Panc1 (cell line): ENCODE measurements at regions not wholly inside any gene's neighbourhood (a gene's known extent, or its start where the extent isn't known, plus 50 kb on each side); places are given as distances from the start of the nearest gene placed in this dataset.

ENCODE experiments used
- ATAC-seq: fragments of 200-7000 bp; cut with Tn5 transposase; 2 replicates; pipeline ENCODE4 v1.9.1; 2020; ENCODE audit warnings: mild to moderate bottlenecking, moderate library complexity
- BruUV-seq: library from RNA; stranded (reverse); fragments of 400-500 nt; replicated peaks from 2 replicates; lab custom pipeline; 2021; lab: Mats Ljungman, UMichigan
- CTCF ChIA-PET: fragments of 300-600 bp; sonication (Branson Sonifier 250); formaldehyde crosslinking; loops from one replicate; lab custom pipeline; 2022; ENCODE audit warnings: antibody characterized with exemption; lab: Charles Lee
- POLR2A ChIA-PET: fragments of 300-600 bp; sonication (Branson Sonifier 250); formaldehyde crosslinking; loops from one replicate; lab custom pipeline; 2022; ENCODE audit warnings: antibody characterized with exemption; lab: Charles Lee
- DNase-seq: peaks from one replicate; pipeline ENCODE4 v3.0.0-alpha.2; 2010; ENCODE audit warnings: low read depth, low spot score
- H3K27ac ChIP-seq: 2 replicates; pipeline ENCODE4 v1.5.1; 2011; ENCODE audit warnings: mild to moderate bottlenecking, low read length, inconsistent platforms
- H3K27me3 ChIP-seq: fragments of 200-500 bp; sonication (Bioruptor generic); 2 replicates; pipeline ENCODE4 v1.6.0; 2014; ENCODE audit warnings: low read length, inconsistent platforms; ENCODE audit not compliant: control insufficient read depth, insufficient read depth
- H3K36me3 ChIP-seq: fragments of 200-500 bp; sonication (Bioruptor generic); 2 replicates; pipeline ENCODE4 v1.5.1; 2014; ENCODE audit warnings: inconsistent platforms, mild to moderate bottlenecking, low read length, moderate library complexity; ENCODE audit not compliant: control insufficient read depth, insufficient read depth
- H3K4me1 ChIP-seq: 2 replicates; pipeline ENCODE4 v1.5.1; 2011; ENCODE audit warnings: inconsistent platforms, mild to moderate bottlenecking, low read length, moderate library complexity; ENCODE audit not compliant: control insufficient read depth, insufficient read depth
- H3K4me3 ChIP-seq, 2 experiments: 2 replicates each; pipeline ENCODE4 v1.5.1; 2011 to 2012; ENCODE audit warnings: low read depth in 2 of 2, low read length in 2 of 2, mild to moderate bottlenecking in 2 of 2, inconsistent platforms in 1 of 2, moderate library complexity in 1 of 2
- H3K9me3 ChIP-seq: fragments of 200-500 bp; sonication (Bioruptor generic); 2 replicates; pipeline ENCODE4 v1.5.1; 2014; ENCODE audit warnings: low read depth, mild to moderate bottlenecking, inconsistent platforms, low read length, moderate library complexity; ENCODE audit not compliant: control insufficient read depth, insufficient read depth
- CTCF ChIP-seq: fragments of 450-650 bp; IDR thresholded peaks from 2 replicates; pipeline ENCODE4 v1.5.1; 2017; ENCODE audit warnings: mild to moderate bottlenecking
- POLR2AphosphoS5 ChIP-seq: IDR thresholded peaks from 2 replicates; pipeline ENCODE4 v1.6.1; 2012; ENCODE audit warnings: mild to moderate bottlenecking, low read depth, low read length, moderate library complexity
- SIN3A ChIP-seq: IDR thresholded peaks from 2 replicates; pipeline ENCODE4 v1.6.1; 2012; ENCODE audit warnings: low read depth, mild to moderate bottlenecking, low read length, moderate library complexity, borderline replicate concordance; ENCODE audit not compliant: insufficient read depth
- TCF7L2 ChIP-seq: IDR thresholded peaks from 2 replicates; pipeline ENCODE4 v1.6.1; 2011; ENCODE audit warnings: mild to moderate bottlenecking, low read depth, low read length, inconsistent platforms
- in situ Hi-C: cut with HindIII; loops from 2 replicates; pipeline ENCODE4 v1.10.0; 2016; ENCODE audit warnings: low sequenced_read_pairs, low pct_unique_long_range_greater_than_20kb
- intact Hi-C: fragments of 100-400 bp; cut with micrococcal nuclease; formaldehyde crosslinking; loops from one replicate; pipeline ENCODE4 v1.10.0; 2022; ENCODE audit not compliant: unreplicated experiment
- TF ChIP-seq, protein P1 (sequence below), 2 experiments: IDR thresholded peaks; 2 replicates each; pipeline ENCODE4 v1.6.1; 2011 to 2012; ENCODE audit warnings: low read depth in 2 of 2, control low read depth in 1 of 2, low read length in 1 of 2, mild to moderate bottlenecking in 1 of 2, moderate library complexity in 1 of 2; ENCODE audit not compliant: insufficient read depth in 1 of 2

DNA sequence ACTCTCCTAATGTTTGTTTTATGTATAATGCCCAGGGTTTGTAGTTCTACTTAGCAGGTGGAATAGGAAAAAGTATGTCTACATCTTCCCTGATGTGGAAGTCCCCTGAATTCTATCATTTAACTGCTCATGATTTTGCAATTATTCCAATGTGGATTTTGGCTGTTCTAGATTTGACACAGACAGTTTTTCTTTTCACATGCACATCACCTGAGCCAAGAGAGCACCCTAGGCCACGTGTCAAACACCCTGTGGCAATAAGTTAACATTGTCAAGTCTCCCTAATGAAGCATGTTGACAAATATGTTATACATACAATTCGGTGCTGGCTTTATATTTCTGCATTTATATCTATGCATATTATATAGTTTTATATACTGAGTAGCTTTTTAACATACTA is 70.0 kb upstream of the SUCLG2 start:
- Histone ChIP-seq H3K27me3 (no peaks in the 10 kb centered on the region), H3K36me3 (no peaks in the 10 kb centered on the region), H3K4me3 (no peak overlapping the region), H3K27ac (no peak overlapping the region), H3K9me3 (no peaks in the 10 kb centered on the region), H3K4me1 (no peaks in the 10 kb centered on the region)
- no peak for DNase-seq
- in situ Hi-C loops: no loop called here
- CTCF ChIA-PET: no interaction called here
- TF ChIP-seq TCF7L2 (no peak), SIN3A (no peak), CTCF (no peak), POLR2AphosphoS5 (no peak)
- TF ChIP-seq, protein P1, sequence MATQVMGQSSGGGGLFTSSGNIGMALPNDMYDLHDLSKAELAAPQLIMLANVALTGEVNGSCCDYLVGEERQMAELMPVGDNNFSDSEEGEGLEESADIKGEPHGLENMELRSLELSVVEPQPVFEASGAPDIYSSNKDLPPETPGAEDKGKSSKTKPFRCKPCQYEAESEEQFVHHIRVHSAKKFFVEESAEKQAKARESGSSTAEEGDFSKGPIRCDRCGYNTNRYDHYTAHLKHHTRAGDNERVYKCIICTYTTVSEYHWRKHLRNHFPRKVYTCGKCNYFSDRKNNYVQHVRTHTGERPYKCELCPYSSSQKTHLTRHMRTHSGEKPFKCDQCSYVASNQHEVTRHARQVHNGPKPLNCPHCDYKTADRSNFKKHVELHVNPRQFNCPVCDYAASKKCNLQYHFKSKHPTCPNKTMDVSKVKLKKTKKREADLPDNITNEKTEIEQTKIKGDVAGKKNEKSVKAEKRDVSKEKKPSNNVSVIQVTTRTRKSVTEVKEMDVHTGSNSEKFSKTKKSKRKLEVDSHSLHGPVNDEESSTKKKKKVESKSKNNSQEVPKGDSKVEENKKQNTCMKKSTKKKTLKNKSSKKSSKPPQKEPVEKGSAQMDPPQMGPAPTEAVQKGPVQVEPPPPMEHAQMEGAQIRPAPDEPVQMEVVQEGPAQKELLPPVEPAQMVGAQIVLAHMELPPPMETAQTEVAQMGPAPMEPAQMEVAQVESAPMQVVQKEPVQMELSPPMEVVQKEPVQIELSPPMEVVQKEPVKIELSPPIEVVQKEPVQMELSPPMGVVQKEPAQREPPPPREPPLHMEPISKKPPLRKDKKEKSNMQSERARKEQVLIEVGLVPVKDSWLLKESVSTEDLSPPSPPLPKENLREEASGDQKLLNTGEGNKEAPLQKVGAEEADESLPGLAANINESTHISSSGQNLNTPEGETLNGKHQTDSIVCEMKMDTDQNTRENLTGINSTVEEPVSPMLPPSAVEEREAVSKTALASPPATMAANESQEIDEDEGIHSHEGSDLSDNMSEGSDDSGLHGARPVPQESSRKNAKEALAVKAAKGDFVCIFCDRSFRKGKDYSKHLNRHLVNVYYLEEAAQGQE (IDR thresholded peaks at IDR 0.05; ENCODE audit: insufficient read depth in 1 of 2, low read depth in 2 of 2, low read length in 1 of 2): no peak
- POLR2A ChIA-PET: no interaction called here
- BruUV-seq: no TSS peak
- no peak for ATAC-seq
- intact Hi-C loops: no loop called here

DNA sequence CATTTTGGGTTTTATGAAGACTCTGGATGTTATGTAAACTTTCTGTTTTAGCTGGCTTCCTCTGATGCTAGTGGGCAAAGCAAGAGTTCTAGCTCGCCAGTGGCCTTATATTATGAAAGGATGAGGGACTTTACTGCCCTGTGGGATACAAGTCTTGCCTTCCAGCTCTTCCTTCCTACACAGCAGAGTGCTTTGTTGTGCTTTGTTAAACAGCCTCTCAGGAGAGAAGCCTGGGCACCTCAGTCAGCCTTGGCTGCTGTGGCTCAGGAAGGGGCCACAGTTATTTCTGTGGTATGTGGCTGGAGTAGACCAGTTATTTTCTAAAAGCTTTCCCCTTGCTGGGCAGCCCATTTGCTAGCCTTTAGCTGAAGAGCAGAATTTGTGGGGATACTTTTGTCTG is 69.5 kb upstream of the SUCLG2 start:
- Histone ChIP-seq H3K36me3 (no peaks in the 10 kb centered on the region), H3K9me3 (no peaks in the 10 kb centered on the region), H3K27me3 (no peaks in the 10 kb centered on the region), H3K4me1 (no peaks in the 10 kb centered on the region), H3K4me3 (no peak overlapping the region), H3K27ac (no peak overlapping the region)
- DNase-seq: no peak
- TF ChIP-seq SIN3A: no peak
- TF ChIP-seq, protein P1 (IDR thresholded peaks at IDR 0.05; ENCODE audit: insufficient read depth in 1 of 2, low read depth in 2 of 2, low read length in 1 of 2): no peak
- TF ChIP-seq POLR2AphosphoS5: no peak
- no peak for TF ChIP-seq TCF7L2
- TF ChIP-seq CTCF: no peak
- CTCF ChIA-PET: no interaction called here
- POLR2A ChIA-PET: no interaction called here
- in situ Hi-C loops: no loop called here
- no TSS peak for BruUV-seq
- intact Hi-C loops: no loop called here
- no peak for ATAC-seq
